WTC11 (cell line): ENCODE measurements at regions not wholly inside any gene's neighbourhood (a gene's known extent, or its start where the extent isn't known, plus 50 kb on each side); places are given as distances from the start of the nearest gene placed in this dataset.

Experiments used
- ATAC-seq: fragments of 200-7000 bp; cut with Tn5 transposase; 2 replicates; pipeline ENCODE4 v1.10.0; 2021; ENCODE audit warnings: mild to moderate bottlenecking, moderate library complexity
- CTCF ChIA-PET: fragments of 300-600 bp; sonication (Branson Sonifier 250); formaldehyde crosslinking; loops from one replicate; lab custom pipeline; 2021; ENCODE audit warnings: antibody characterized with exemption; lab: Charles Lee
- POLR2A ChIA-PET: fragments of 350-600 bp; sonication (Branson Sonifier 250); formaldehyde crosslinking; loops from one replicate; lab custom pipeline; 2021; ENCODE audit warnings: antibody characterized with exemption; lab: Charles Lee
- DNase-seq: peaks from one replicate; pipeline ENCODE4 v3.0.0; 2021; ENCODE audit warnings: low spot score
- H3K27ac Mint-ChIP-seq: 2 replicates; pipeline ENCODE4 v1.8.0; 2021; ENCODE audit warnings: mixed read lengths
- H3K27me3 Mint-ChIP-seq: 2 replicates; pipeline ENCODE4 v1.8.0; 2021; ENCODE audit warnings: low read depth, mild to moderate bottlenecking, moderate library complexity, mixed read lengths
- H3K36me3 Mint-ChIP-seq: 2 replicates; pipeline ENCODE4 v1.8.0; 2021; ENCODE audit warnings: mixed read lengths
- H3K4me1 Mint-ChIP-seq: 2 replicates; pipeline ENCODE4 v1.8.0; 2022; ENCODE audit warnings: mixed read lengths
- H3K4me3 Mint-ChIP-seq: 2 replicates; pipeline ENCODE4 v1.8.0; 2021; ENCODE audit warnings: mild to moderate bottlenecking, moderate library complexity, mixed read lengths
- H3K9me3 Mint-ChIP-seq: 2 replicates; pipeline ENCODE4 v1.8.0; 2021; ENCODE audit warnings: mixed read lengths
- ATF1 ChIP-seq: sonication (generic); formaldehyde crosslinking; IDR thresholded peaks from 2 replicates; pipeline ENCODE4 v1.8.1; 2023; ENCODE audit warnings: mild to moderate bottlenecking, moderate library complexity, missing genetic modification reagents
- CREB1 ChIP-seq: sonication (generic); formaldehyde crosslinking; IDR thresholded peaks from 2 replicates; pipeline ENCODE4 v1.8.0; 2023; ENCODE audit warnings: mild to moderate bottlenecking, missing genetic modification reagents
- CREM ChIP-seq: sonication (generic); formaldehyde crosslinking; IDR thresholded peaks from 2 replicates; pipeline ENCODE4 v1.8.1; 2022; ENCODE audit warnings: mild to moderate bottlenecking, missing genetic modification reagents, moderate library complexity
- EMX1 ChIP-seq: fragments of 250-450 bp; sonication (Bioruptor Pico); IDR thresholded peaks from 2 replicates; pipeline ENCODE4 v1.8.0; 2021; ENCODE audit warnings: mild to moderate bottlenecking
- GTF2I ChIP-seq: fragments of 250-450 bp; sonication (Bioruptor Pico); conservative IDR thresholded peaks from 2 replicates; pipeline ENCODE4 v1.4.0; 2021; ENCODE audit warnings: mild to moderate bottlenecking
- IRF2 ChIP-seq: sonication (generic); formaldehyde crosslinking; IDR thresholded peaks from 2 replicates; pipeline ENCODE4 v1.8.0; 2022; ENCODE audit warnings: low read depth, missing genetic modification reagents, borderline replicate concordance
- PRRX2 ChIP-seq: fragments of 250-450 bp; sonication (Bioruptor Pico); IDR thresholded peaks from 2 replicates; pipeline ENCODE4 v1.8.0; 2021; ENCODE audit warnings: mild to moderate bottlenecking
- RORB ChIP-seq: fragments of 250-450 bp; sonication (Bioruptor Pico); IDR thresholded peaks from 2 replicates; pipeline ENCODE4 v1.9.0; 2021; ENCODE audit warnings: mild to moderate bottlenecking
- SOX15 ChIP-seq: fragments of 250-450 bp; sonication (Bioruptor Pico); IDR thresholded peaks from 2 replicates; pipeline ENCODE4 v1.9.0; 2021; ENCODE audit warnings: mild to moderate bottlenecking
- SP1 ChIP-seq: sonication (generic); formaldehyde crosslinking; conservative IDR thresholded peaks from 2 replicates; pipeline ENCODE4 v1.8.1; 2022; ENCODE audit warnings: missing genetic modification reagents
- TCF7 ChIP-seq: sonication (generic); formaldehyde crosslinking; IDR thresholded peaks from 2 replicates; pipeline ENCODE4 v1.8.0; 2022; ENCODE audit warnings: mild to moderate bottlenecking, low read depth, missing genetic modification reagents, moderate library complexity
- ZNF219 ChIP-seq: sonication (generic); formaldehyde crosslinking; IDR thresholded peaks from 2 replicates; pipeline ENCODE4 v1.8.0; 2023; ENCODE audit warnings: missing genetic modification reagents, mild to moderate bottlenecking, borderline replicate concordance
- ZNF317 ChIP-seq: sonication (generic); formaldehyde crosslinking; IDR thresholded peaks from 2 replicates; pipeline ENCODE4 v1.8.1; 2023; ENCODE audit warnings: low read depth, mild to moderate bottlenecking, moderate library complexity, missing genetic modification reagents, borderline replicate concordance
- TF ChIP-seq, protein P1 (sequence below): fragments of 250-450 bp; sonication (Bioruptor Pico); IDR thresholded peaks from 2 replicates; pipeline ENCODE4 v2.1.2; 2022; ENCODE audit warnings: mild to moderate bottlenecking, moderate library complexity
- TF ChIP-seq, protein P2 (sequence below): sonication (generic); formaldehyde crosslinking; IDR thresholded peaks from 2 replicates; pipeline ENCODE4 v1.8.1; 2023; ENCODE audit warnings: mild to moderate bottlenecking, missing genetic modification reagents, moderate library complexity
- TF ChIP-seq, protein P3 (sequence below): sonication (generic); formaldehyde crosslinking; IDR thresholded peaks from 2 replicates; pipeline ENCODE4 v1.8.0; 2022; ENCODE audit warnings: mild to moderate bottlenecking, missing genetic modification reagents
- TF ChIP-seq, protein P4 (sequence below): sonication (generic); formaldehyde crosslinking; IDR thresholded peaks from 2 replicates; pipeline ENCODE4 v1.8.1; 2022; ENCODE audit warnings: low read depth, missing genetic modification reagents, borderline replicate concordance
- TF ChIP-seq, protein P5 (sequence below): sonication (generic); formaldehyde crosslinking; IDR thresholded peaks from 2 replicates; pipeline ENCODE4 v1.8.0; 2023; ENCODE audit warnings: missing genetic modification reagents, mild to moderate bottlenecking, borderline replicate concordance
- TF ChIP-seq, protein P6 (sequence below): sonication (generic); formaldehyde crosslinking; conservative IDR thresholded peaks from 2 replicates; pipeline ENCODE4 v1.8.1; 2022; ENCODE audit warnings: mild to moderate bottlenecking, missing genetic modification reagents

DNA sequence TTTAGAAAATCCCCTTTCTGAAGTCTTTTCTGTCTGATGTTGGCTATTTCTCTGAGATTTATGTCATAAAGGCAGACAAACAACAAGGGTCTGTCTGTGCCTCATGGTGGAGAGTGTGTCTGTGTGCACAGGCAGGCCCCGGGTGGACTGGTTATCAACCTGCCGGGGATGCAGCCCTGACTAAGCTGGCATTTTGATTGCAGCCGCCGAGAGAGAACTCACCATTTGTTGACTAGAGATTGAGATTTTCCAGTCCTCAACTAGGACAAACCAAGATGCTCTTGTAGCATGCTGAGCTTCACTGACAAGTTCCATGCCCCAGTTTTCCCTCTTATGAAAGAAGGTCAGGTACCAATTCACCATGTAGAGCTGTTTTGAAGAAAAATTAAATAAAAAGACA is 363.6 kb upstream of the CNR1 start:
- ChIA-PET POLR2A (no interaction called here), CTCF (no interaction called here)
- Mint-ChIP-seq H3K4me3 (no peak overlapping the region), H3K4me1 (peaks cover 37% of the 10 kb centered on the region), H3K27ac (no peak overlapping the region), H3K36me3 (peaks cover 13% of the 10 kb centered on the region), H3K9me3 (peaks cover 43% of the 10 kb centered on the region), H3K27me3 (peaks cover 3% of the 10 kb centered on the region; the same call in 1 of the 2 replicates)
- TF ChIP-seq, protein P1, sequence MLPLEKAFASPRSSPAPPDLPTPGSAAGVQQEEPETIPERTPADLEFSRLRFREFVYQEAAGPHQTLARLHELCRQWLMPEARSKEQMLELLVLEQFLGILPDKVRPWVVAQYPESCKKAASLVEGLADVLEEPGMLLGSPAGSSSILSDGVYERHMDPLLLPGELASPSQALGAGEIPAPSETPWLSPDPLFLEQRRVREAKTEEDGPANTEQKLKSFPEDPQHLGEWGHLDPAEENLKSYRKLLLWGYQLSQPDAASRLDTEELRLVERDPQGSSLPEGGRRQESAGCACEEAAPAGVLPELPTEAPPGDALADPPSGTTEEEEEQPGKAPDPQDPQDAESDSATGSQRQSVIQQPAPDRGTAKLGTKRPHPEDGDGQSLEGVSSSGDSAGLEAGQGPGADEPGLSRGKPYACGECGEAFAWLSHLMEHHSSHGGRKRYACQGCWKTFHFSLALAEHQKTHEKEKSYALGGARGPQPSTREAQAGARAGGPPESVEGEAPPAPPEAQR: no peak
- TF ChIP-seq, protein P2, sequence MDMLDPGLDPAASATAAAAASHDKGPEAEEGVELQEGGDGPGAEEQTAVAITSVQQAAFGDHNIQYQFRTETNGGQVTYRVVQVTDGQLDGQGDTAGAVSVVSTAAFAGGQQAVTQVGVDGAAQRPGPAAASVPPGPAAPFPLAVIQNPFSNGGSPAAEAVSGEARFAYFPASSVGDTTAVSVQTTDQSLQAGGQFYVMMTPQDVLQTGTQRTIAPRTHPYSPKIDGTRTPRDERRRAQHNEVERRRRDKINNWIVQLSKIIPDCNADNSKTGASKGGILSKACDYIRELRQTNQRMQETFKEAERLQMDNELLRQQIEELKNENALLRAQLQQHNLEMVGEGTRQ (CRISPR knock-in tag): no peak
- TF ChIP-seq CREB1 (CRISPR knock-in tag) (no peak), TCF7 (CRISPR knock-in tag) (no peak), GTF2I (CRISPR knock-in tag) (no peak), CREM (no peak)
- ATAC-seq (no peak), DNase-seq (no peak)

DNA sequence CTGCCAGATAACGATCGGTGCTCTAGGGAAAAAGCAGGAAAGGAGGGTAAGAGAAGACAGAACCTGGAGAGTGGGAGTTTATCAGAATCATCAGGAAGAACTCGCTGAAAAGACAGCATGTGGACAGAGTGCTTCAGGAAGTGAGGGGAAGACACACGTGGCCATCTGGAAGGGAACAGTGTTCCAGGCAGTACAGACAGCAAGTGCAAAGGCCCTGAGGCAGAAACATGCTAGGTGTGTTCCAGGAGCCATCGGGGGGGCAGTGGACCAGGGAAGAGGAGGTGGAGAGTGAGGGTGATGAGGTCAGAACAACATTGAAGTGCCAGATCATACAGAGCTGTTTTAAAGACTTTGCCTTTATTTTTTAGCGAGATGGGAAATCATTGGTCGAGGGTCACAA is 354.3 kb upstream of the CNR1 start:
- TF ChIP-seq PRRX2 (CRISPR knock-in tag) (no peak), ATF1 (CRISPR knock-in tag) (no peak), RORB (no peak), SP1 (no peak)
- TF ChIP-seq, protein P3, sequence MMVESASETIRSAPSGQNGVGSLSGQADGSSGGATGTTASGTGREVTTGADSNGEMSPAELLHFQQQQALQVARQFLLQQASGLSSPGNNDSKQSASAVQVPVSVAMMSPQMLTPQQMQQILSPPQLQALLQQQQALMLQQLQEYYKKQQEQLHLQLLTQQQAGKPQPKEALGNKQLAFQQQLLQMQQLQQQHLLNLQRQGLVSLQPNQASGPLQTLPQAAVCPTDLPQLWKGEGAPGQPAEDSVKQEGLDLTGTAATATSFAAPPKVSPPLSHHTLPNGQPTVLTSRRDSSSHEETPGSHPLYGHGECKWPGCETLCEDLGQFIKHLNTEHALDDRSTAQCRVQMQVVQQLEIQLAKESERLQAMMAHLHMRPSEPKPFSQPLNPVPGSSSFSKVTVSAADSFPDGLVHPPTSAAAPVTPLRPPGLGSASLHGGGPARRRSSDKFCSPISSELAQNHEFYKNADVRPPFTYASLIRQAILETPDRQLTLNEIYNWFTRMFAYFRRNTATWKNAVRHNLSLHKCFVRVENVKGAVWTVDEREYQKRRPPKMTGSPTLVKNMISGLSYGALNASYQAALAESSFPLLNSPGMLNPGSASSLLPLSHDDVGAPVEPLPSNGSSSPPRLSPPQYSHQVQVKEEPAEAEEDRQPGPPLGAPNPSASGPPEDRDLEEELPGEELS: no peak
- TF ChIP-seq, protein P2 (CRISPR knock-in tag): no peak
- TF ChIP-seq, all 79 proteins: peak for 0

DNA sequence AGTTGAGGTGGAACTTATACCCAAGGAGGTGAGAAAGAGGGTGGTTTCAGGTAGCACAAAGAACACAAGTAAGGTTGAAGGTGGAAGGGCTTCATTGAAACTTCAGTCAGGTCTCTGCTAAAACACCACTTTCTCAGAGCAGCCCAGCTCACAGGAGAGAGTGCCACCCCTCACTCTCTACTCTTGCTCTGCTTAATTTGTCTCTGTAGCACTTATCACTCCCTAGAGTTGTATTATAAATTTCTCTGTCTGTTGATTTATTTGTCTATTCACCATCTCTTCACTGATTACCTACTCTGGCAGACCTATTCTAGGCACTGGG is 353.8 kb upstream of the CNR1 start:
- Mint-ChIP-seq H3K9me3 (peaks cover 13% of the 10 kb centered on the region), H3K4me1 (0 out of 2 replicates have a peak, but pooled peaks cover 3% of the 10 kb centered on the region), H3K36me3 (peaks cover 4% of the 10 kb centered on the region; the same call in 1 of the 2 replicates), H3K4me3 (no peak overlapping the region), H3K27me3 (no peaks in the 10 kb centered on the region), H3K27ac (no peak overlapping the region)
- ATAC-seq (no peak), DNase-seq (no peak)
- POLR2A ChIA-PET: no interaction called here
- CTCF ChIA-PET: no interaction called here
- TF ChIP-seq EMX1 (CRISPR knock-in tag) (no peak), ZNF317 (CRISPR knock-in tag) (no peak), ZNF219 (CRISPR knock-in tag) (no peak), SOX15 (CRISPR knock-in tag) (no peak), IRF2 (CRISPR knock-in tag) (no peak)
- TF ChIP-seq, protein P4, sequence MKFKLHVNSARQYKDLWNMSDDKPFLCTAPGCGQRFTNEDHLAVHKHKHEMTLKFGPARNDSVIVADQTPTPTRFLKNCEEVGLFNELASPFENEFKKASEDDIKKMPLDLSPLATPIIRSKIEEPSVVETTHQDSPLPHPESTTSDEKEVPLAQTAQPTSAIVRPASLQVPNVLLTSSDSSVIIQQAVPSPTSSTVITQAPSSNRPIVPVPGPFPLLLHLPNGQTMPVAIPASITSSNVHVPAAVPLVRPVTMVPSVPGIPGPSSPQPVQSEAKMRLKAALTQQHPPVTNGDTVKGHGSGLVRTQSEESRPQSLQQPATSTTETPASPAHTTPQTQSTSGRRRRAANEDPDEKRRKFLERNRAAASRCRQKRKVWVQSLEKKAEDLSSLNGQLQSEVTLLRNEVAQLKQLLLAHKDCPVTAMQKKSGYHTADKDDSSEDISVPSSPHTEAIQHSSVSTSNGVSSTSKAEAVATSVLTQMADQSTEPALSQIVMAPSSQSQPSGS (CRISPR knock-in tag): no peak
- TF ChIP-seq, protein P5, sequence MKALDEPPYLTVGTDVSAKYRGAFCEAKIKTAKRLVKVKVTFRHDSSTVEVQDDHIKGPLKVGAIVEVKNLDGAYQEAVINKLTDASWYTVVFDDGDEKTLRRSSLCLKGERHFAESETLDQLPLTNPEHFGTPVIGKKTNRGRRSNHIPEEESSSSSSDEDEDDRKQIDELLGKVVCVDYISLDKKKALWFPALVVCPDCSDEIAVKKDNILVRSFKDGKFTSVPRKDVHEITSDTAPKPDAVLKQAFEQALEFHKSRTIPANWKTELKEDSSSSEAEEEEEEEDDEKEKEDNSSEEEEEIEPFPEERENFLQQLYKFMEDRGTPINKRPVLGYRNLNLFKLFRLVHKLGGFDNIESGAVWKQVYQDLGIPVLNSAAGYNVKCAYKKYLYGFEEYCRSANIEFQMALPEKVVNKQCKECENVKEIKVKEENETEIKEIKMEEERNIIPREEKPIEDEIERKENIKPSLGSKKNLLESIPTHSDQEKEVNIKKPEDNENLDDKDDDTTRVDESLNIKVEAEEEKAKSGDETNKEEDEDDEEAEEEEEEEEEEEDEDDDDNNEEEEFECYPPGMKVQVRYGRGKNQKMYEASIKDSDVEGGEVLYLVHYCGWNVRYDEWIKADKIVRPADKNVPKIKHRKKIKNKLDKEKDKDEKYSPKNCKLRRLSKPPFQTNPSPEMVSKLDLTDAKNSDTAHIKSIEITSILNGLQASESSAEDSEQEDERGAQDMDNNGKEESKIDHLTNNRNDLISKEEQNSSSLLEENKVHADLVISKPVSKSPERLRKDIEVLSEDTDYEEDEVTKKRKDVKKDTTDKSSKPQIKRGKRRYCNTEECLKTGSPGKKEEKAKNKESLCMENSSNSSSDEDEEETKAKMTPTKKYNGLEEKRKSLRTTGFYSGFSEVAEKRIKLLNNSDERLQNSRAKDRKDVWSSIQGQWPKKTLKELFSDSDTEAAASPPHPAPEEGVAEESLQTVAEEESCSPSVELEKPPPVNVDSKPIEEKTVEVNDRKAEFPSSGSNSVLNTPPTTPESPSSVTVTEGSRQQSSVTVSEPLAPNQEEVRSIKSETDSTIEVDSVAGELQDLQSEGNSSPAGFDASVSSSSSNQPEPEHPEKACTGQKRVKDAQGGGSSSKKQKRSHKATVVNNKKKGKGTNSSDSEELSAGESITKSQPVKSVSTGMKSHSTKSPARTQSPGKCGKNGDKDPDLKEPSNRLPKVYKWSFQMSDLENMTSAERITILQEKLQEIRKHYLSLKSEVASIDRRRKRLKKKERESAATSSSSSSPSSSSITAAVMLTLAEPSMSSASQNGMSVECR (CRISPR knock-in tag): no peak
- TF ChIP-seq, protein P6, sequence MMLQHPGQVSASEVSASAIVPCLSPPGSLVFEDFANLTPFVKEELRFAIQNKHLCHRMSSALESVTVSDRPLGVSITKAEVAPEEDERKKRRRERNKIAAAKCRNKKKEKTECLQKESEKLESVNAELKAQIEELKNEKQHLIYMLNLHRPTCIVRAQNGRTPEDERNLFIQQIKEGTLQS (CRISPR knock-in tag): no peak
- TF ChIP-seq, protein P3: no peak

More for the DNA sequence above, 354.3 kb upstream of the CNR1 start:
- ATAC-seq (no peak), DNase-seq (no peak)
- no peaks in the 10 kb centered on the region for H3K27me3 Mint-ChIP-seq
- H3K4me1 Mint-ChIP-seq: 0 out of 2 replicates have a peak, but pooled peaks cover 3% of the 10 kb centered on the region
- peaks cover 7% of the 10 kb centered on the region; the same call in 1 of the 2 replicates for H3K36me3 Mint-ChIP-seq
- POLR2A ChIA-PET: no interaction called here
- H3K27ac Mint-ChIP-seq: no peak overlapping the region
- no peak overlapping the region for H3K4me3 Mint-ChIP-seq
- CTCF ChIA-PET: no interaction called here
- peaks cover 14% of the 10 kb centered on the region for H3K9me3 Mint-ChIP-seq
